Adrenal gland (tissue), 5 donors: ENCODE measurements at regions not wholly inside any gene's neighbourhood (a gene's known extent, or its start where the extent isn't known, plus 50 kb on each side); places are given as distances from the start of the nearest gene placed in this dataset.

Experiments
- POLR2A ChIP-seq, 2 donors: fragments of 450-650 bp; IDR thresholded peaks; one replicate each; pipeline ENCODE4 v1.6.1; 2017; ENCODE audit warnings: antibody characterized with exemption in 2 of 2, mild to moderate bottlenecking in 2 of 2, moderate library complexity in 1 of 2
- TF ChIP-seq, protein P1 (sequence below), 6 experiments: fragments of 450-650 bp in 4 of 6; fragments of 200-600 bp in 2 of 6; sonication (generic) in 1 of 6; IDR thresholded peaks; 1 replicate in 5 of 6; 2 replicates in 1 of 6; pipeline versions ENCODE4 v1.5.1 to v1.8.0; 2016 to 2021; ENCODE audit warnings: antibody characterized with exemption in 6 of 6, mild to moderate bottlenecking in 2 of 6, moderate library complexity in 1 of 6
- donor health status: DM: no; HTN: no; CAD: no.

DNA sequence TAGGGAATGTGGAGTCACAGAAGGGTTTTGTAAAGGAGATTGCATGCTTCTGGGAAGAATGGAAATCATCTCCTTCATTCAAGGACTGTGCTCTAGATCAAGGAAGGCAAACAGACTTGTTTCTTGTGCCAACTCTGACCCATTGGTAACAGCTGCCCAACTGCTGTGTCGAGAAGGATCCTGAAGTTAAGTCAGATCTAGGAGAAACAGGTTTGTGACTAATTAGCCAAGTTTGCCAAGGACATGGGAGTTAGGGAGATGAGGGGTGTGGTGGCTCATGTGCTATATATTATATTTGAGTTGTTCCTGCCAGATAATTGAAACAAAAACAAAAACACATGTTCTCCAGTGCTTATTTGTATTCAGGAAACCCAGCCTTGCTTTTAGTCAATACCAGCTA, 251.2 kb upstream of the USP24 start:
- TF ChIP-seq, protein P1, sequence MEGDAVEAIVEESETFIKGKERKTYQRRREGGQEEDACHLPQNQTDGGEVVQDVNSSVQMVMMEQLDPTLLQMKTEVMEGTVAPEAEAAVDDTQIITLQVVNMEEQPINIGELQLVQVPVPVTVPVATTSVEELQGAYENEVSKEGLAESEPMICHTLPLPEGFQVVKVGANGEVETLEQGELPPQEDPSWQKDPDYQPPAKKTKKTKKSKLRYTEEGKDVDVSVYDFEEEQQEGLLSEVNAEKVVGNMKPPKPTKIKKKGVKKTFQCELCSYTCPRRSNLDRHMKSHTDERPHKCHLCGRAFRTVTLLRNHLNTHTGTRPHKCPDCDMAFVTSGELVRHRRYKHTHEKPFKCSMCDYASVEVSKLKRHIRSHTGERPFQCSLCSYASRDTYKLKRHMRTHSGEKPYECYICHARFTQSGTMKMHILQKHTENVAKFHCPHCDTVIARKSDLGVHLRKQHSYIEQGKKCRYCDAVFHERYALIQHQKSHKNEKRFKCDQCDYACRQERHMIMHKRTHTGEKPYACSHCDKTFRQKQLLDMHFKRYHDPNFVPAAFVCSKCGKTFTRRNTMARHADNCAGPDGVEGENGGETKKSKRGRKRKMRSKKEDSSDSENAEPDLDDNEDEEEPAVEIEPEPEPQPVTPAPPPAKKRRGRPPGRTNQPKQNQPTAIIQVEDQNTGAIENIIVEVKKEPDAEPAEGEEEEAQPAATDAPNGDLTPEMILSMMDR (IDR thresholded peaks at IDR 0.05) = no peak
- no peak for TF ChIP-seq POLR2A (IDR thresholded peaks at IDR 0.05)
